ENCODE measurements at regions not wholly inside any gene's neighbourhood (a gene's known extent, or its start where the extent isn't known, plus 50 kb on each side); places are given as distances from the start of the nearest gene placed in this dataset.

DNA sequence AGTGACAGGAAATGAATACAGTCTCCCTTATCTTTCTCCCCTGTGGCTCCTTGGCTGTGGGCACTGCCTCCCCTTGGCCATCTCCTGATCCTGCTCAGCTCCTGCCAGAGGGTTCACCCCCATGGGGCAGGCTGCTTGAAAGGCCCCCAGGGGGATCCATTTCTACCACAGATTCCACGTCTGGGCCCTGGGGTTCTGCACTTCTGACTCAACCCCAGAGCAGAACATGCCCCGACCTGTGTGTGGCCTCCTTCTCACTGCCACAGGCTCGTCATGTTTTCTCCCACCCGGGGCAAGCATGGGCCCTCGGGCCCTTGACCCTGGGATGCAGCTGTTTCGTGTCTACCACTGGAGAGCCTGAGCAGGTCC is 122.2 kb downstream of the ACKR3 start:
- DNase-seq: no peak
- peak overlapping the region in 1 of 6 donors; percentile 32 for H3K27ac Mint-ChIP-seq
- H3K27me3 Mint-ChIP-seq: peaks cover 11 to 38% (median 26%) of the 10 kb centered on the region in 3 donors
- H3K4me3 Mint-ChIP-seq: no peak overlapping the region
- H3K36me3 Mint-ChIP-seq: no peaks in the 10 kb centered on the region
- H3K9me3 Mint-ChIP-seq: peaks cover 0 to 2% (median 0%) of the 10 kb centered on the region in 7 donors
- no peak for ATAC-seq (ENCODE audit: low read depth in 2 of 2)
- no peaks in the 10 kb centered on the region for H3K4me1 Mint-ChIP-seq

DNA sequence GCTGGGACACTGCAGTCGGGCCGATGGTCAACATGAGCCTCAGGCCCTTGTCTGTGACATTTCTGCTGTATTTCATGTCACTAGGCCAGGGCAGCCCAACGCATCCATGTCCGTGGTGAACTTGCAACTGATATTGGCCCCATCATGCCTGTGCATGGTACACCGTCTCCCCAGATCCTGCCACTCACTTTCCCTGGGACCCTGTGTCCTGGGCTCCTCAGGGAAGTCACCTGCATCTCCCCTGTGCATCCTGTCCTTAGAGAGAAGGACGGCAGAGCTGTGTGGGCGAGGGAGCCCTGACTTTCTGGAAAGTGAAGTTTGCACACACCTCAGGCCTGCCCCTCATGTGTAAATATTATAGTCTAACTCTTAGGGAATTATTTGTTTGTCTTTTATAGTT is 123.3 kb downstream of the ACKR3 start:
- H3K36me3 Mint-ChIP-seq: no peaks in the 10 kb centered on the region
- peaks cover 0 to 2% (median 0%) of the 10 kb centered on the region in 7 donors for H3K9me3 Mint-ChIP-seq
- ATAC-seq (ENCODE audit: low read depth in 2 of 2) (no peak), DNase-seq (no peak)
- no peak overlapping the region for H3K27ac Mint-ChIP-seq
- peaks cover 14 to 30% (median 18%) of the 10 kb centered on the region in 3 donors for H3K27me3 Mint-ChIP-seq
- no peaks in the 10 kb centered on the region for H3K4me1 Mint-ChIP-seq
- H3K4me3 Mint-ChIP-seq: peak overlapping the region in 1 of 8 donors; percentile 35

DNA sequence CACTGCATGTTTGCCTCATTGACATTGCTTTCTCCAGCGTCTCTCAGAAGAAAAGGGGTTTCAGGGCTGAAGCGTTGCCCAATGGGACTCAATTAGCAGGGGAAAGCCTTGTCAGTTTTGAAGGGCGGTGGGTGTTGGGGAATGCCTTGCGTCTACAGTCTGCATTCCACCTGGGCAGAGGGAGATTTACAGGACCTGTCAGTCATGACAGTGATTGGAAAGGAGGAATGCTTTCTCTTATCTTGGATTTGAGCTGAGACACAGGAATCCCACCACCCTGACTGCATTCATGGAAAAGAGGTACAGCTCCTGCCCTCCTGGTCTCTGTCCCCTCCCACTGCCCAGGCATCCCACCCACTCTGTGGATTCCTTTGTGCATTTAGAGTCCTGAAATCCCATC is 123.9 kb downstream of the ACKR3 start:
- no peak for ATAC-seq (ENCODE audit: low read depth in 2 of 2)
- no peaks in the 10 kb centered on the region for H3K36me3 Mint-ChIP-seq
- no peak overlapping the region for H3K27ac Mint-ChIP-seq
- H3K4me3 Mint-ChIP-seq: no peak overlapping the region
- DNase-seq: no peak
- peaks cover 14 to 30% (median 18%) of the 10 kb centered on the region in 3 donors for H3K27me3 Mint-ChIP-seq
- H3K4me1 Mint-ChIP-seq: no peaks in the 10 kb centered on the region
- H3K9me3 Mint-ChIP-seq: peaks cover 0 to 2% (median 0%) of the 10 kb centered on the region in 7 donors

DNA sequence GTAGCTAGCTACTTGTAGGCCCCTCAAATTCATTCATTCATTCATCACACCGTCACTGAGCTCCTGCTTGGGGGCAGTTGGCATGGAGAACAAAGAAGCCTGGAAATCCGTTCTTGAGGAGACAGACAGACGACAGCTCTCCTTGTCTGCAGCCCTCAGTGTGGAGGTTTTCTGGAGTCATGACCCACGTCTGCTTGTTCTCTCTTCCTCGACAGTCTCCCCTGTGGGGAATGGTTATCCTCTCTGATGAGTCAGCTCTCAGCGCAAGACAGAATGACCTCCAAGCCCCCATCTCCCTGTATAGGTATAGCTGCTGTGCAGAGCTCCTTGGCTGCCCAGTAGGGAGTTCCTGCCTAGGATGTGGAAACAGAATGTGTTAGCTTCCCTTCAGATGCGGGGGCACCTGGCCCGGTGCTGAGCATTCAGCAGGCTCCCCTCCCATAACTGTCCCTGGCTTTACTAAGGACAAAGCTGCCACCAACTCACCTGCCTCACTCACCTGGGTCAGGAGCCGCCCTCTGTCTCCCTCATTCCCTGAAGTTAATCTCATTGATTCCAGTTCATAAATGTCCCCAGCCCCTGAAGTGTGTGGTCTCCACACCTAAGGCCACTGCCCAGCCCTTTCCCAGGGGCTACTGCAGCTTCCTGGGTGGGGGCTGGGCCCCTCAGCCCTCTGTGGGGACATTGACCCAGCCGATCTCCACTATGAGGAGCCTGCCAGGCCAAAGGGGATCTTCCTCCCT is 124.7 kb downstream of the ACKR3 start:
- Mint-ChIP-seq H3K27ac (no peak overlapping the region), H3K4me1 (no peaks in the 10 kb centered on the region), H3K9me3 (peaks cover 0 to 2% (median 0%) of the 10 kb centered on the region in 7 donors), H3K36me3 (no peaks in the 10 kb centered on the region), H3K4me3 (no peak overlapping the region), H3K27me3 (peaks cover 14 to 27% (median 18%) of the 10 kb centered on the region in 3 donors)
- no peak for ATAC-seq (ENCODE audit: low read depth in 2 of 2)
- DNase-seq: no peak

DNA sequence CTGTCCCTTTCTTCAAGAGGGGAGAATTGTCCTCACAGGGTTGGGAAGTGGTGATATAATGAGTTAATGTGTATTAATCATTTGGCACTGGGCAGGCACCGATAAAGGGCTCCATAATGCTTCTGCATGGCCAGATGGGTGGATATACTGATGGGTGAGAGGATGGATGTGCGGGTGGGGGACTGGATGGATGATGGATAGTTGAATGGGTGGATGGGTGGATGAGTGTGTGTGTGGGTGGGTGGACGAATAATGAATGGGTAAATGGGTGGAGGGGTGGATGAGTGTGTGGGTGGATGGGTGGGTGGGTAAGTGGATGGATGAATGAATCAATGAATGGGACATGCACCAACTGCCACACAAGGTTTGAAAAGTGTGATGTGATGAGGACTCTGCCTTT is 127.2 kb downstream of the ACKR3 start:
- Mint-ChIP-seq H3K27ac (no peak overlapping the region), H3K4me1 (no peaks in the 10 kb centered on the region), H3K27me3 (peaks cover 5 to 11% (median 6%) of the 10 kb centered on the region in 3 donors), H3K9me3 (peaks cover 0 to 2% (median 0%) of the 10 kb centered on the region in 7 donors), H3K36me3 (no peaks in the 10 kb centered on the region), H3K4me3 (no peak overlapping the region)
- no peak for ATAC-seq (ENCODE audit: low read depth in 2 of 2)
- no peak for DNase-seq

DNA sequence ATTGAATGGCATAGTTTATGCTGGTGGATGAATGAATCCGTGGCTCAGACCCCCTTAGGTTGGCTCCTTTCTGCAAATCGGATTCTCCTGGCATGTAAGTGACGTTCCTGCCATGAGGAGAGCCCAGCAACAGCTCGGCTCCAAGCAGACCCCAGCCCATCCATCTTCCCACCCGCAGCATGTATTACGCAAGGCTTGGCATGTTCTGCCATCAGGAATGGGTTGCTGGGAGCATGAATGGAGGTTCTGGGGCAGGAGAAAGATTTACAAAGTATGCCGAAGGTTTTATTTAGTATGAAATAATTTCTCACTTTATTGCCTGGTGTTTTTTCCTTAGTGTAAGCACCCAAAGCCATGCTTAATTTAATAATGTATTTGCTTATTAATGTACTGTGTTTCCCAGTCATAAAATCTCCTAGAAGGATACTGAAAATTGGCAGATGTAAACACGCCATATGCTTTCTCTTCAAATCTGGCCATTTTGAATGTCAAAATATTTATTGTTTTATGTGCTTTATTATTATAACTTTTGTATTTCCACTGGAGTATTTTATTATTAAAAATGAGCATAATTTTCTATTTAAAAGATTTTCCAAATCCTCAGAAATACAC is 128.5 kb downstream of the ACKR3 start:
- DNase-seq (no peak), ATAC-seq (ENCODE audit: low read depth in 2 of 2) (no peak)
- no peaks in the 10 kb centered on the region for H3K4me1 Mint-ChIP-seq
- H3K4me3 Mint-ChIP-seq: no peak overlapping the region
- H3K27ac Mint-ChIP-seq: no peak overlapping the region
- peaks cover 0 to 2% (median 0%) of the 10 kb centered on the region in 7 donors for H3K9me3 Mint-ChIP-seq
- peaks cover 5 to 10% (median 8%) of the 10 kb centered on the region in 3 donors for H3K27me3 Mint-ChIP-seq
- no peaks in the 10 kb centered on the region for H3K36me3 Mint-ChIP-seq

DNA sequence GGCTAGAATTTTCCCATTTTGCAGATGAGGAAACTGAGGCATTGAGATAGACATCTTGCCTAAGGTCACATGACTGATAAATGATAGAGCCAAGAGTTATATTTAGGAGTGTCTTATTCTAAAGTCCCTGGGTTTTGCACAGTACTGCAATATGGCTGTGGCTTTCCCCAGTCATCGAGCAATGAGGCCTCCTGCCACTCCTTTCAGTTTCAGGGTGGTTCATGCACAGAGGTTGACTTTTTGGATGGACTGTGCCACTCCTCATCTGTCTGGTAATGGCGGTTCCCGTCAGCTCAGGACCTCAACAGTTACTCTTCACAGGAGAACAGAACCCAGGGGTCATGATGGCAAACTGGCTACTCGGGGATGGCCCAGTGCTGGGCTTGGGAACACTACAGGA is 131.1 kb downstream of the ACKR3 start:
- no peak overlapping the region for H3K4me3 Mint-ChIP-seq
- no peak overlapping the region for H3K27ac Mint-ChIP-seq
- H3K36me3 Mint-ChIP-seq: no peaks in the 10 kb centered on the region
- H3K4me1 Mint-ChIP-seq: no peaks in the 10 kb centered on the region
- H3K27me3 Mint-ChIP-seq: peaks cover 12 to 21% (median 12%) of the 10 kb centered on the region in 3 donors
- DNase-seq (no peak), ATAC-seq (ENCODE audit: low read depth in 2 of 2) (no peak)
- H3K9me3 Mint-ChIP-seq: peaks cover 0 to 2% (median 0%) of the 10 kb centered on the region in 7 donors

DNA sequence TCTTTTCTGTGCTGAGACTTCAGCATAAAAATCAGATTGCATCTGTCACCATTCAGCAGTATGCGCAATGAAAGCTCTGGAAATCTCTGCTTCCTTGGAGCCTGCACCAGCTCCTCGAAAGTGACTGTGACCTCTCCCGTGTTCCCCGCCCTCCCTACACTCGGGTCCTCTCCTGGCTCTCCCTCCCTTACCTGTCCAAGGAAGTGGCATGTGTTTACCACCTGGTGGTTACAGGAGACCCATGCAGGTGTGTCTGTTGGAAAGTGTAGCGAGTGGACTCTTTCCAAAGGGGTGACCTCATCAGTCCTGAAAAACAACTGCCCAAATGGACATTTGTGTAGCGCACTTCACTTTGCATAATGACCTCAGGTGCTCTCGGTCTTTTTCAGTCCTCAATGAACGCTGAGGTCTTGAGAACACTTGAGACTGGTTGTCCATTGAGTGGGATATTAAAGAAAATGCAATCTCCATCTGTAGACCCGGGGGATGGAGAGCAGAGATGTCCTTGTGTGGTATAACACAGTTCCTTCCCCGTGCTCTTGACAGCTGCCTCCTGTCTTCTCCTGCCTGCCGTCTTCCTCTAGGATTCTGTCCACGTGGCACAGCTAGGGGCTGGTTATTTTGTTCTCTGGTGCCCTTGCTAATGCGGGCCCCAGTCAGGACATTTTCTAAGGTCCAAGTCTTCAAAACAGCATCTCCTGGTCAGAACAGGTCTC is 133.2 kb downstream of the ACKR3 start:
- no peak for DNase-seq
- peaks cover 0 to 2% (median 0%) of the 10 kb centered on the region in 7 donors for H3K9me3 Mint-ChIP-seq
- peaks cover 9 to 21% (median 12%) of the 10 kb centered on the region in 3 donors for H3K27me3 Mint-ChIP-seq
- ATAC-seq (ENCODE audit: low read depth in 2 of 2): no peak
- H3K4me3 Mint-ChIP-seq: no peak overlapping the region
- H3K27ac Mint-ChIP-seq: no peak overlapping the region
- no peaks in the 10 kb centered on the region for H3K36me3 Mint-ChIP-seq
- H3K4me1 Mint-ChIP-seq: no peaks in the 10 kb centered on the region

DNA sequence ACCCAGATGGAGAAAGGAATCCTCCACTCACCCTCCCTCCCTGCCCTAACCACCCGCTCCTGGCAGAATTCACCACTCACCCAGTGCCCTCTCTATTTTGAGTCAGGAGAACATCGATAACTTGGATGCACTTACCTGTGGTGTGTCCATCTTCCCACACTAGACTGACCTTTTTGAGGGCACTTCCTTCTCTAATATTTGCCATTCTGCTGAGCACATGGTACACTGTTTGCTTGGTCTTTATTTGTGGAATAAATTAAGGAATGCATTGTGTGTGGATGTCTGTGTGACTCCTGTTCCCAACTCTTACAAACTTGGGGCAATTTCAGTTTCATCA is 133.7 kb downstream of the ACKR3 start:
- no peak overlapping the region for H3K27ac Mint-ChIP-seq
- peaks cover 0 to 2% (median 0%) of the 10 kb centered on the region in 7 donors for H3K9me3 Mint-ChIP-seq
- peaks cover 9 to 22% (median 13%) of the 10 kb centered on the region in 3 donors for H3K27me3 Mint-ChIP-seq

DNA sequence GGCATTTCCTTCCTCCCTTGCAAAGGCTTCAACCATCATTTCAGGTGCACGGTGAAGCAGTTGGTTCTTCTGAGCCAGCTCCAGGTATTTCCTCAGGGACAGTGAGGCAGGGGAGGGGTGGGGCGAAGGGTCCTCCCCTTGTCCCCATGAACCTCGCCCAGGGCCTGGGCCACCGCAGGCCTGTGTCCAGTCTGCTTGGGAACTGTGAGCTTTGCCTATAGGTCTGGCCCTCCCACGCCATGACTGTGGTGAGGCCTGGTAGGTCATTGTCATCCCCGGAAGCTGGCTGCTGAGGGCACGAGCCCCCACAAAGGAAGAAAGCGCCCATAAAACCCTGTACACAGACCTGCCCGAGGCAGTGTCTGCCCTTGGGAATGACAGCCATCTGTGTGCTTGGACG is 134.3 kb downstream of the ACKR3 start:
- no peak for ATAC-seq (ENCODE audit: low read depth in 2 of 2)
- Mint-ChIP-seq H3K27ac (no peak overlapping the region), H3K4me3 (no peak overlapping the region), H3K36me3 (no peaks in the 10 kb centered on the region), H3K4me1 (no peaks in the 10 kb centered on the region), H3K27me3 (peaks cover 9 to 28% (median 18%) of the 10 kb centered on the region in 3 donors), H3K9me3 (peaks cover 0 to 2% (median 0%) of the 10 kb centered on the region in 7 donors)
- DNase-seq: no peak

More for the DNA sequence above, 133.7 kb downstream of the ACKR3 start:
- ATAC-seq (ENCODE audit: low read depth in 2 of 2) (no peak), DNase-seq (no peak)
- Mint-ChIP-seq H3K4me3 (no peak overlapping the region), H3K4me1 (no peaks in the 10 kb centered on the region), H3K36me3 (no peaks in the 10 kb centered on the region)

DNA sequence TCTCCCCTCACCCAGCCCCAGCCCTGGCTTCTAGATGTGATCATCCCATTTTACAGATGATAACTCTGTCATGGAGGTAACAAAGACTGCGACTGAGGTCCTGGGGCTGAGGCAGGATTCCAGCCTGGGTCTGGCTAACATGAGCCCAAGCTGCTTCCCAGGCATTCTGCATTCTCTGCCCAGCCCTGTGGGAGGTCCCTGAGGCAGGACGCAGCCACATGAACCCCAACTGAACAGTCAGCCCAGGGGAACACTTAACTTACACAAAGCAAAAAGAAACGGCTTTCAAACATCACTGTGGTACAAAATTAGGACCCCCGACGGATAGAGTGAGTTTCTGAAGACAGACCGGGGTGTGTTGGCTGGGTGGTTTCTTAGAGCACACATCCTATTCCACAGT is 135.3 kb downstream of the ACKR3 start:
- Mint-ChIP-seq H3K4me1 (no peaks in the 10 kb centered on the region), H3K4me3 (no peak overlapping the region), H3K9me3 (peaks cover 0 to 2% (median 0%) of the 10 kb centered on the region in 7 donors), H3K27ac (no peak overlapping the region), H3K36me3 (no peaks in the 10 kb centered on the region), H3K27me3 (peaks cover 9 to 28% (median 18%) of the 10 kb centered on the region in 3 donors)
- ATAC-seq (ENCODE audit: low read depth in 2 of 2): no peak
- no peak for DNase-seq

DNA sequence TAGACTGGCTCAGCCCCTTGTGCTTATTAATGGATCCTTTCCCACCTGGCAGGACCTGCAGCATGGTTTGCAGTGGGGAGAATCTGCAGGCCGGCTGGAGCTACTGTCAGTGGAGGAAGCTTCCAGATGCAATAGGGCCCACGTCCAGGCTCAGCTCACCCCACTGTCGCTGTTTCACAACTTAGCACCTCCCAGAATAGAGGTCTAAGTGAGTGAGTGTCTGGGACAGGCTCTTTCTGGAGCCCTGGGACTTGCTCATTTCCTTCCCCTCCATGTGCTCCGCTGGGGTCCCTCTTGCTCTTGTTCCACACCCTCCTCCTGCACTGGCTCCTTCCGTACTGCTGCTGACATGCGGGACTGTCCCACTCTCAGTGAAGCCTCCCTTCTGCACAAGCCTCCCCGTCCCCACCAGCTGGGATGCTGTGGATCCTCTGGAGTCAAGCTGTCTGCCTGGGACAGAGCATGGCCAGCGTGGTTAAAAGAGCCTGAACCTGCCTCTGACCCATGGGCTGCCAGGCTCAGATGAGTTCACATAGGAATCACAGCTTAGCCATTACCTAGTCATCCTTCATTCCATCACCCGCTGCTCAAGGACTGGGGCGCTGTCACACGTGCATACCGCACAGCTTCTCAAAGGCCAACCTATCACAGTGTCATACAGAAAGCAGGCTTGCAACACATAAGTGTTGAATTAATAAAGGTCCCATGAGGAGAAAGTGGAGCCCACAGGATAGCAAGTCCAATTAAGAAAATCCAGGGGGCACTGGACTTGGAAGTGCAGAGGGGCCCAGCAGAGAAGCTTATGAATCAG is 135.9 kb downstream of the ACKR3 start:
- peaks cover 9 to 28% (median 18%) of the 10 kb centered on the region in 3 donors for H3K27me3 Mint-ChIP-seq
- H3K9me3 Mint-ChIP-seq: peaks cover 0 to 2% (median 0%) of the 10 kb centered on the region in 7 donors
- no peaks in the 10 kb centered on the region for H3K36me3 Mint-ChIP-seq
- H3K27ac Mint-ChIP-seq: no peak overlapping the region
- H3K4me1 Mint-ChIP-seq: no peaks in the 10 kb centered on the region
- ATAC-seq (ENCODE audit: low read depth in 2 of 2) (no peak), DNase-seq (no peak)
- H3K4me3 Mint-ChIP-seq: no peak overlapping the region

DNA sequence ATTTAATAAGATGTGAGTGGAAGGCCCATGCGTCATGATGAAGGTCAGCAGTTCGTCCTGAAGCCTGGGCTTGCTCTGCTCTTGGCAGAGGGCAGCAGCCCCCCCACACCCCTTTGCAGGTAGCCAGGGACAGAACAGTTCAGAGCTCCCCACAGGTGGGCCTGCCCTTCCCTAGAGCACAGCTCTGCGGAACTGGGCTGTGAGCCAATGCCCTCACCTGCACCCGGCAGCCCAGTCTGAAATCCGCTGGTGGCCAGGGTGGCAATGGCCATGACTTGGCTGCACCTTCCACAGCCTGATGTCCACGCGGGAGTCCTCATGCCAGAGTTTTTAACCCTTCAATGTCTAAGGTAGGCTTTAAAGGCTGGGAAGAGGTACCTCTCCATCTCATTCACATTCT is 136.7 kb downstream of the ACKR3 start:
- no peaks in the 10 kb centered on the region for H3K4me1 Mint-ChIP-seq
- ATAC-seq (ENCODE audit: low read depth in 2 of 2) (no peak), DNase-seq (no peak)
- no peak overlapping the region for H3K4me3 Mint-ChIP-seq
- H3K27ac Mint-ChIP-seq: no peak overlapping the region
- H3K36me3 Mint-ChIP-seq: no peaks in the 10 kb centered on the region
- peaks cover 0 to 2% (median 0%) of the 10 kb centered on the region in 7 donors for H3K9me3 Mint-ChIP-seq
- peaks cover 9 to 21% (median 18%) of the 10 kb centered on the region in 3 donors for H3K27me3 Mint-ChIP-seq

All from naive B cell (primary cell).